ENCODE measurements at regions not wholly inside any gene's neighbourhood (a gene's known extent, or its start where the extent isn't known, plus 50 kb on each side); places are given as distances from the start of the nearest gene placed in this dataset.
A peak's percentile ranks its signal among the peaks of the same experiment; 100 is the strongest.
"Not testable (repeated sequence)": the region's sequence is repeated elsewhere in the genome, so short reads cannot be mapped to it uniquely, and the experiment has no call there.

DNA sequence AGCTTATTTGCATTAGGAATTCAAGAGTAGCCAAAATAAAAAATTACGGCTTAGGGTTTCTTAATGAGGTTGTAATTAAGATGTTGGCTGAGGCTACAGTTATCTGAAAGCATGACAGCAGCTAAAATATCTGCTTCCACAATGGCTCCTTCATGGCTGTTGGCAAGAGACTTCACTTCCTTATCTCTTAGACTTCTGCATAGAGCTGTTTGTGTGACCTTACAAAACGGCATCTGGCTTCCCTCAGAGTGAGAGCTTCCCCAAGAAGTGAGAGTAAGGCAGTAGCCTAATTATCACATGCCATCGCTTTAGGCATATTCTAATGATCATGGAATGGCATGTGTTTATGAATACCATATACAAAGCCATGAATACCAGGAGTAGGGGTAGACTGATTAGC is 57.6 kb downstream of the CCDC59 start:
- peak in 1 of 4 experiments; percentile 1 for DNase-seq

DNA sequence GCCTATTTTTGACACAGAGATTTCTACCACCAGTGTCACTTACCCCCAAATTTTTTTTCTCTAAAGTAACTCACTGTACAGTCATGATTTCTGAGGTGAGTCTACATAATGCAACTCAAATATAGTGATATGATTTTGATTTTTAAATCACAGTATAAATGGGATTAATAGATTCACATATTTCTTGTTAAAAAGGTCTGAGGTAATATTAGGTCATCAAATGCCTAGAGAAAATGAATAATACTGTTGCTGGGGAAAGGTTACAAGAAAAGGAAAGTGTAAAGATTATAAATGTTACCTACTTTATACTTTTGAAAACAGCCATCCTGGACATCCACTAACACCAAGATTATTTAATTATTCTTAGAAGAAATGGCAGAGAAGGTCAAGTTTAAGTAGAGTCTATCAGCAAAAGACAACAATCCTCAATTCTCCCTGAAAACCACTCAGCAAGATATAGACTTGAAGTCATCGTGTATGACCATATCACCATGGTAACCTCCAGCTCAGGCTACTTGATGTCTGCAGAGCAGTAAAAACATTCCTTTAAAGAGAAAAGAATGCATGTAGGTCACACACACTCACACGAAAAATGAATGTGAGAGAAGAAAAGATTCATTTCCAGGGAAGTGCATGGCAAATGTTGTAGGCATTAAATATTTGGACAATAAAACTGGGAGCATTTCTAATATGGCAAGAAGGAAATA is 58.7 kb downstream of the CCDC59 start:
- no peak for DNase-seq

DNA sequence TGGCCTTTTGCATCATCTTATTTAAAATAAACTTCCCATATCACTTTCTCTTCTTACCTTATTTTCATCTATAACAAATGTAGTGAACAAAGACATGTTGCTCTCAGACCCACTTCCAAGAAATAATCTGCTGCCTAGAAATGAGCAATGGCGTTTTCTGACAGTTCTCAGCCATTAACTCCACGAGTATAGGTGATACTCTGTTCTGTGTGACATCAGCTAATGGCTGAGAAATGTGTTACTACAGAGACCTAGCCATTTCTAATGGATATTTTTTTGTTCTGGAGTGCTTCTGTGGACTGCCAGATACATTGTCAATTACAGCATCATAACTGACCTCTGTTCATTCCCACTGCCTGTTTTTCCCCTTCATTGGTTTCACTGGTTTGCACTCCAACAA is 67.8 kb downstream of the CCDC59 start:
- DNase-seq = no peak

DNA sequence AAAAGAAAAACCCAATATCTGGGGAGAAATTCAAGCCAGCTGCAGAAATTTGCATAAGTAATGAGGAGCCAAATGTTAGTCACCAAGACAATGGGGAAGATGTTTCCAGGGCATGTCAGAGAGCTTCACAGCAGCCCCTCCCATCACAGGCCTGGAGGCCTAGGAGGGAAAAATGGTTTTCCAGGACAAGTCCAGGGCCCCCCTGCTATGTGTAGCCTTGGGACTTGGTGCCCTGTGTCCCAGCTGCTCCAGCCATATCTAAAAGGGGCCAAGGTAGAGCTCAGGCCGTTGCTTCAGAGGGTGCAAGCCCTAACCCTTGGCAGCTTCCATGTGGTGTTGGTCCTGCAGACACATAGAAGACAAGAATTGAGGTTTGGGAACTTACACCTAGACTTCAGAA is 76.9 kb downstream of the CCDC59 start:
- not testable (repeated sequence) for DNase-seq

DNA sequence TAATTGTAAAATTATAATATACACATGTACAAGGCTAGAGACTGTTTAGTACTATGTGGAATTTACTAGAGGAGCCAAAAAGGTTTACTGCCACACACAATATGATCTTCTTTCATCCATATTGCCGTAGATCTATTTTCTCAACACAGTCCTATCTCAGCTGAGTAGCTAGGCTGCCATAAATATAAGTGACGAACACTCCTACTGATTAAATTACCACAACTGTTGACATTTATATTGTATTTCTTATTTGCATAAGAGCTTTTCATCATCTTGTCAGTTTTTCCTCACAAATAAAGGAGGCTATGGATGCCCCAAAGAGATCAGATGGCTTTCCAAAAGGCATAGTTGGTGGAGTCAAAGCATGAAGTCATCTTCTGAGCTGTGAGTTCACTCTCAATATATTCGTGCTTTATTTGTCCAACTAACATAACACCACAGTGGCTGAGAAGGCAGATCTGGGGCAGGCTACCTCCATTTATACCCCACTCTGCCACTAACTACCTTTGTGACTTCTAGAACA is 78.6 kb downstream of the CCDC59 start:
- DNase-seq = no peak

DNA sequence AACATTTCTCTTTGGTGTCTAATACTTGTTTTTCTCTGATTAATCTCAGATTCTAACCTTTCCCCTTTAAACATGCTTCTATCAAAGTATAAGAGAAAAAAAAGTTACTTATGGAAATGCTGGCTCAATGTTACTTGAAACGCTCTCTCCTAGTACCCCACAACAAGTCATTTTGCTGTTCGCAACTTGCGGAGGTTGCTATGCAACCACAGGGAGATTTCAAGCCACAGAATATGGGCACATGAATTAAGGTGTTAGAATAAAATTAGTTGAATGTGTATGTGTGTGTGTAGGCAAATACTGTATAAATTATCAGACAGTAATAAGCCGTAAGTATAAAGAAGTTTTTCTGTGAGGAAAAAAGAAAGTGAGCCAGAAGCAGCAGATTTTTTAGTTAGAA is 80.6 kb downstream of the CCDC59 start:
- DNase-seq = no peak

DNA sequence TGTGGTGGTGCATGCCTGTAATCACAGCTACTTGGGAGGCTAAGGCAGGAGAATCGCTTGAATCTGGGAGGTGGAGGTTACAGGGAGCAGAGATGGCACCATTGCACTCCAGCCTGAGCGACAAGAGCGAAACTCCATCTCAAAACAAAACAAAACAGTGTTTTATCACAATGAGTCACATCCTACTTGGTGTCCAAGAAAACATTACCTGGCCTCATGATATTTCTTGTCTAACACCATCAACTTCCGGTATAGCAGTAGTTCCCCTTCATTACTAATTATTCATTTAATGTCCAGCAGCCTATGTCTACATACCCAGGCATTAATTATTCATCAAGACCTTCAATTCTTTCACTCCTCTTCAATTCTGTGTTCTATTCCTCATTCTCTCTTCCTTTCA is 115.5 kb downstream of the CCDC59 start:
- no peak for DNase-seq

DNA sequence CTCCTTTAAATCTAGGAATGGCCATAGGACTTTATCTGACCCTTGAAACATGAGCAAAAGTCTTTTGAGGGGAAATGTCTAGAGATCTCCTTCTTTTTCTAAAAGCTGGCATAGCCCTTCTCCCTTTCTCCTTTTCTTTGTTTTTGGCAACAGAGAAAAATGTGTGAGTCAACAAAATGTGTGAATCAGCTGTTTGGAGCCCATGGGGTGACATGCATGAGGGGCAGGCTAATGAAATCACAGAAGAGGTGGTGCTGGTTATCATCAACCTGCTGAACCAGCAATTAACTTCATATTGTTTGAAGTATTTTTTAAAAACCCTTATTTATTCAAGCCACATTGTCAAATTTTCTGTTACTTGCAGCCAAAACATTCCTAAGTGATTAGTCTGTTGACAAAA is 132.3 kb downstream of the CCDC59 start:
- no peak for DNase-seq

DNA sequence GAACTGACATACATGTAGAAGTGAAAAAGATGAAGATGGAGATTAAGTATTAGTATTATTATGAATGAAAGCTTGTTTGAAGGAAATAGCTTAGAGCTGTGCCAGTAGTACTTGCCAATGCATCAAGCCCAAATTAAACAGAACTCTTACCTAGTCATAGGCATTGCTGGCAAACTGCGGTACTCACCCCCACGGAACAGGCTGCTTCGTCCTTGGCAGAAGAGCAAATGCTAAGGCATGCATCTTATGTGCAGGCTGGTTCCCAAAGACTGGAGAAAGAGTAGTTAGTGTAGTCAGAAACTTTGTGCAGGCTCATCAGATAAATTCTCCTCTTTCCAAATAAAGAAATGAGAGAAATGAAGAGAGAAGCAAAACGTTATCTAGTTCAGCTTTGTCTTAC is 134.8 kb downstream of the CCDC59 start:
- DNase-seq = no peak

DNA sequence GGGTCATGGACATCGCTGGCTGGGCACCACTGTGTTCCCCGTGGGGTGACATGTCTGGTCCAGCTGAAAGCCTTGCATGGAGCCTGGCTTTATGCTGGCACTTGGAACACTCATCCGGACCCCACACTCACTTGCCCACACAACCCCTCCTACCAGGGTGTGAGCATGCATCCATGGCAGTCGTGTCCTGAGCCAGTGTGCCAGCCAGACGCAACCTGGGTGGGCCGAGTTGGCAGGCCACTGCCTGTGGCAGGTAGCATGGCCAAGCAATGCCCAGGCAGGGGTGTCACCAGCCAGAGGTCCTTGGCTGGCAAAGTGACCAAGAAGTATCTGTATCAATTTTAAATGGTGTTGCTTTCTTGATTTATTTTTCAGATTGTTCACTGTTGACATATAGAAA is 141.7 kb downstream of the CCDC59 start:
- no peak for DNase-seq

DNA sequence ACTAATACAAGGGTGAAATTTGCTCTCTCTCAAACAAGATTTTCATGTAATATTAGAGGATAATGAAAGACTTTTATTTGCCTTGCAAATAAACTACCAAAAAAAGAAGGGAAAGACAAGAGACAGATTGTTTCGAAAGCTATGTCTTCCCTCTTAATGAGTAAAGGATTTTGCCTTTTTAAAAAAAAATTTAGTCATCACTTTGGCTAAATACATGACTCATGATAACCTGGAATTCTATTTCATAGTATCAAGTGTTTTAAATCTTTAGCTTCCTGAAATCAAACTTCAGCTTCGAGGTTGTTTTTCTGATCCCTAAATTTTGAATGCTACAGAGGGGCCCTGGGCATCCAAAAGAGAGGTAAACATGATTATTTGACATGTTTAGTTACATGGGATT is 144.4 kb downstream of the CCDC59 start:
- no peak for DNase-seq

DNA sequence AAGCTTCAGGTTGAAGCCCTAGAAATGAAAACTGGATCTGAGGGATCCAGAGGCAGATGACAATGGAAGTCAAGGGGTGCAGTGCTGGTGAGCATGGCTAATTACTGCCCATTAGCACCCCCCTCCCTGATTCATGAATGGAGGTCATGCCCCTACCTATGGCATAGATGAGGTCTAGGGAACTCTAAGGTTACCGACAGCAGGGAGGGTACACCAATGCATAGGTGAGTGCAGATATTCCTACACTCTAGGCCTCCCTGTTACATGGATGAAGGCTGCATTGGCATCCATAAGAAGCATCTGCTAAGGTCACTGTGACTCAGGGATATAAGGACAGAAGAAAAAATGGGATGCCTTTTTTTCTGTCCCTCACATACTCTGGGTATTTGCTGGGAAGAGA is 147.3 kb downstream of the CCDC59 start:
- DNase-seq = no peak

DNA sequence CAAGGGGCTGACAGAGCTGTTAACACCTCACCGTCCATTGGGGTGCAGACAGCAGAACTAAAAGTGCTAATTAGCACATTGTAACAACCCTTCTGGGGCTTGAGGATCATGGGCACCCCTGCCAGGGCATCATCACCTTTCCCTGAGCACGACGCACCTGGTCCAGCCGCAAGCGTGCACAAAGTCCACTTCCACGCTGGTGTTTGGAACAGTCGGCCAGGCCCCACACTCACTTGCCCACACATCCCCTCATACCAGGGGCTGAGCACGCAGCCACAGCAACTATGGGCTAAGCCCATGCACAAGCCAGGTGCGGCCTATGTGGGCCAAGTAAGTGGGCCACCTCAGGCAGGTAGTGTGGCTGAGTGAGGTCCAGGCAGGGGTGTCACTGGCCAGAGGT is 148.7 kb downstream of the CCDC59 start:
- DNase-seq = no peak

DNA sequence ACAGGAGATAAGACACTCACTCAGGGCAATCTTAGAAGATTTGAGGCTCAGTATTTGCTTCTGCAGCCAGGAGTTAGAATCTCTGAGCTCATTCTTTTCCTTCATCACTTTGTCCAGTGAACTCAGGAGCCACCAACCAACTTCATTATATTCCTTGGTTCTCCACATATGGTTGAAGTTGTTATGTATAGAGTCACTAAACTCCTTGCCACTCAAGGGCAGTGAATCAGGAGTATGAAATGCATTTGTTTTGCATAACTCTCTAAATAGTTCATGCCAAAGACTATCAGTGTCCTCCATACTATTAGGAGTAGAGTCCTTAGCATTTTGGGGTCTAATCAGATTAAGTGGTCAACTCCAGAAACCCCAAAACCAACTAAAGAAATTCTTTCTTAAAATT is 150.6 kb downstream of the CCDC59 start:
- no peak for DNase-seq

DNA sequence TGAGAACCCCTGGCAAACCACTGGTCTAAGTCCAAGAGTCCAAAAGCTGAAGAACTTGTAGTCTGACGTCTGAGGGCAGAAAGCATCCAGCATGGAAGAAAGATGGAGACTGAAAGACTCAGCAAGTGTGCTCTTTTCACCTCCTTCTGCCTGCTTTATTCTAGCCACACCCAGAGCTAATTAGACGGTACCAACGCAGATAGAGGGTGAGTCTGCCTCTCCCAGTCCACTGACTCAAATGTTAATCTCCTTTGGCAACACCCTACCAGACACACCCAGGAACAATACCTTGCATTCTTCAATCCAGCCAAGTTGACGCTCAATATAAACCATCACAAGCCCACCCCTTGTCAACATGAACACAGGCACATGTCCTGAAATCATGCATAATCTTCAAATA is 155.1 kb downstream of the CCDC59 start:
- DNase-seq = no peak

DNA sequence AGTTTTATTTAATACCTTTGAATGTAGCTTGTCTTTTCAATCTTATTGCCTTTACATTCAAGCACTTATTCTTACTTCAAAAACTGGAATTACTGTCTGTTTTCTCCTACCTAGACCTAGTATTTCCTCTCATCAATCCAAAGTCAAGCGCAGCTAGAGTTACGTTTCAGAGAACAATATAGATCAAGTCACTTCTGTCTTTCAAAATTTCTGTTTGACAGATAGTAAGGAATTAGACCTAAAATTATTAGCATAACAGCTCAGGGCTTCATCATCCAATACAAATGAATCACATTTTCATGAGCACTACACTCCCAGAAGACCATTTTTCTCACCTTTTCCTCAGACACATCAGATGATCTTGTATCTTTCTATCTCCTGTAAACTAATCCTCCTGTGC is 170.6 kb downstream of the CCDC59 start:
- DNase-seq = no peak

DNA sequence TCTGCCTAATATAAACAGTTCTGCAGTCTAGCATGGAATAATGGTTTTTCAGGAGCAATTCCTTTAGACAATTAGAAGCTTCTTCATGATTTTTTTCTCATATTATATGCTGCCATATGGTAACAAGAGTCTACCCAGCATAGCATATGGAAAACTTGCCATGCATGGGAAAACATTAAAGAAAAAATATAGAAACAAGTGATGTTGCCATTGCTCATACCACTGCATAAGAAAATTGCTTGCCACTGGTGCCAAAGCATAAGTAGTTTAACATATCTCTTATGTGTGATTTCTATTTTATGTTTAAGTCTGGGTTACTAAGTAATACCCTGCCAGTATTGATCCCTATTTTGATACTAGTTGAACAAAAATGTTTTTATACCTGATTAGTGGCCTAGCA is 171.2 kb downstream of the CCDC59 start:
- DNase-seq = no peak

DNA sequence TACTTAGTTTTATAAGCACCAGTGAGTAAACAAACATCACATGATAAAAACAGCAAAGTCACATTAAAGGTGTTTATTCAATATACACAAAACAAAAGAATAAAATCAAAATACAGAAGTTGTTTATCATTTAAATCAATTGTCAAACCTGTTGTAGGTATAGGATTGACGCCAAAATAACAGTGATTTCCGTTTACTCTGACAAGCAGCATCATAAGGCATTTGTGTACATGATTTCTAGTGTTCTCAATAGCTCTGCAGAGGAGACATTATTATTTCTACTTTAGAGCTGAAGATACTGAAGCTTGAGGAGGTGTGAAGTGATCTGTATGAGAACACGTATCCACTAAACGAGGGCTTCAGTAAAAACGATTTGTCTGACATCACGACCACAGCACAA is 171.9 kb downstream of the CCDC59 start:
- no peak for DNase-seq

DNA sequence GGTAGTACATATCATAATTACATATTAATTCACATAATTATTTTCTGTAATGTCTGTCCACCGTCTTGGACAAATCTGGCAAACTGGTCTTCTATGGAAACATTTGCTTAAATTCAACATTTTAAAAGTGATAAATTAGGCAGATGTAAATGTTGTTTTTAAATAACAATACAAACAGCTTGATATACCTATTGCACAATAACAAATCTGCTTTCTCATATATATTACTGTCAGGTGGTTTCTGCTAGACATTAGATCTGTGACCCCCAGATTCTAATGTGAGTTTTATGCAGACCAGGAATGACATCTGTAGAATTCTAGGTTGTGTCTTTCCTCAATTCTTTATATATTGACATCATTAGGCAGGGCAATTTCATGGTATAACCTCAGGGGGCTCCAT is 173.3 kb downstream of the CCDC59 start:
- DNase-seq = no peak

DNA sequence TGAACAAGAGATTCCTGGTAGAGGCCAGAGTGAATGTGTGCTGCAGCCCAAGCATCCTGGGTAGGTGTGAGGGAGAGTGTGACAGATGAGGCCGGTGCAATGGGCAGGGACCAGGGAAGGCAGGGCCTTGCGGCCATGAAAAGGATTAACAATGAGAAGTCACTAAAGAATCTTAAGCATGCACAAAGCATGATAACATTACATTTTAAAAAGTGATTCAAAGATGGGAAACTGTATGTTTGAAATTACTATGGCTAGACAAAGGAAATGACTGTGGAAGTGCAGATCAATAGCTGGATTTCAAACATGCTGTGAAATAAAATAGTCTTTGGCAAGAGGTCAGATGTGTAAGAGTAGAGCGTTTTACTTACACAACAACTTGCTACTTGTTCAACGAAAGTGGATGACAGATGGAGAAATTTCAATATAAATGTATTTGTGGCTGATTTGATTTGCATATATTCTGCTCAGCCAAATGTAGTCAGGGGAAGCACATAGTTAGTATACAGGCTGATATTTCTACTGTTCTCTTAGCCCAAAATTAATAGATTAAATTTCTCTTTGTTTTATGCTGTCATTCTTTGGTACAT is 175.5 kb downstream of the CCDC59 start:
- no peak for DNase-seq

DNA sequence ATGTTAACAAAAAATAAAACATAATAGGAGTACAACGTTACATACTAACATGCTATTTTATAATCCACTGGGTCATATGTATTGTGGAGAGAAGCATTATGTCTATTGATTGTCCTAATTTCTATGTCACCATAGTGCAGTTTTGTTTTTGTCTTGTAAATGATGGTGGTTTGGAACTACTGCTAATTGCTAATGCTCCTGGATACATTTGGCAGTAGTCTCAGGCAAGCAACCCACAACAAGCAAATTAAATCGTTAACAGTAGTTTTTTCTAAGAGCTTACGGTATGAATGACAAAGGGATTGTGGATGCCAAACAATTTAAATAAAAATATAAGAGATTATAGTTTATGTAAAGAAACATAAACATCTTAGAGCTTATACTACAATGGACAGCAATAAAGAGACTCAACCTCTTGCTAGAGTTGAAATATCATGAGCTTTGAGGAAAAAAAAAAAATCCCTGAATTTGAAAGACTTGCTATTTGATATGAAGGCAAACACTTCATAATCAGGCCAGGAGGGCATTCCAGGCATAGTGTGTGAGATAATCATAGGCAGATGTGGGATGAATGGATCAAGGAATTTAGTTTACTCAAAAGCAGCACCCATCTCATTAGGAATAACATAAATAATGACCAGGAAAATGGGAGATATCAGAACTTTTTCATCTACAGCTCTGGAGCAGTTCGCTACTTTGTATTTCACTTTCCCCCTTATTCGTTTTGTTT is 181.3 kb downstream of the CCDC59 start:
- no peak for DNase-seq

DNA sequence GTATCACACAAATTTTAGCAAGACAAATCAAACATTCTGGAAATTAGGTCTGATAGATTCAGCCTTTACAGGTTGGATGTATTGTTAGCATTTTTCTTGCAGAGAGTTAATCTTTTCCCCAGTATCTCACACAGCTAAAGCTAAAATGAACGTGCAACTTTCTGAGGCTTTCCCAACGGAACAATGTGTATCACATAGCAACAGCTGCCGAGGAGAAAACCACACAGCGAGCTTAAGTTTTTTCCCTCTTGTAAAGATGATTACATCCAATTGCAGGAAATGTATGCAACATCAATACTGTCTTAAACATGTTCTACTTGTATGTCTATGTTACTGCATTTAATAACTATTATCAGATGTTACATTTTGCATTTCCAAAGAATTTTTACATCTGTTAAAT is 182.2 kb downstream of the CCDC59 start:
- DNase-seq = no peak

DNA sequence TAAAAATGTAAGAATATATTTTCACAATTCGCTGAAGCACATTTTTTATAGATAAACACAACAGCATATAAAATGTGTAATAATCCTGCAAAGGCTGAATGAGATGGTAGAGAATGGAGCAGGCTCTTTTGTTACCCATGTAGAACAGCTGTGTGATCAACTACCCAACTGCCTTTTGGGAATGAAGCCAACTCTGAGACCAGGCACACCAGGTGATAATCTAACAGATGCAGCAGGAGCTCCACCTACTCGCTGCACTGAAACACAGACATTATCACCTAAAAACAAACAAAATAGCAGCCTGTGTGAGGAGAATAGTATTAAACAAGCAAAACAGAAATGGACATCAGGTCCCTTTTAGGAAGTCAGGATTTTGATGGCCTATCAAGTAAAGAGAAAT is 183.3 kb downstream of the CCDC59 start:
- no peak for DNase-seq

DNA sequence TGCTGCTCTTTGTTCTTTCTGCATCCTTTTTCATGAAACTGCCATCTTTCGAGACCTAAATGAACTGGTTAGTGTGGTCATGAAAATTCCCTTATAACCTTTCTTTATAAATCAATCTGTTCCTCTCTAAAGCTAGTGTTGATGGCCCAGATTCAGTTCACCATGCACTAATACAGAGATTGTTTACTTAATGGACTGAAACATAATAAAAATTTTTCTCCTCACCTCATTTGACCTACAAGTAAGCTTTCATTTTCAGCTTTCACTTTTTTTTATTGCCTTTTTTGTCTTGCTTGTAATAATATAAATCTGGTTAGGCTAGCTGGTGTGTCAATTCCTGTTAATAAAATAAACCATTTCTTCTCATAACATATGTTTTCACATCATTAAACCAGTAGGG is 183.8 kb downstream of the CCDC59 start:
- no peak for DNase-seq
